Keratinocyte (primary cell): ENCODE measurements at regions not wholly inside any gene's neighbourhood (a gene's known extent, or its start where the extent isn't known, plus 50 kb on each side); places are given as distances from the start of the nearest gene placed in this dataset.

ENCODE experiments used
- EZH2 ChIP-seq: IDR thresholded peaks from one replicate; pipeline ENCODE4 v1.6.1; 2012; ENCODE audit warnings: inconsistent platforms, mild to moderate bottlenecking, low read length, moderate library complexity
- TF ChIP-seq, protein P1 (sequence below), 3 experiments: IDR thresholded peaks in 1 of 3; conservative IDR thresholded peaks in 1 of 3; optimal IDR thresholded peaks in 1 of 3; 2 replicates in 2 of 3; 3 replicates in 1 of 3; pipeline versions ENCODE3 to v1.5.1; 2011; ENCODE audit warnings: low read length in 3 of 3, mild to moderate bottlenecking in 3 of 3, moderate library complexity in 2 of 3, control low read depth in 1 of 3, inconsistent platforms in 1 of 3; ENCODE audit not compliant: insufficient read depth in 2 of 3; ENCODE audit errors: extremely low read depth in 1 of 3

DNA sequence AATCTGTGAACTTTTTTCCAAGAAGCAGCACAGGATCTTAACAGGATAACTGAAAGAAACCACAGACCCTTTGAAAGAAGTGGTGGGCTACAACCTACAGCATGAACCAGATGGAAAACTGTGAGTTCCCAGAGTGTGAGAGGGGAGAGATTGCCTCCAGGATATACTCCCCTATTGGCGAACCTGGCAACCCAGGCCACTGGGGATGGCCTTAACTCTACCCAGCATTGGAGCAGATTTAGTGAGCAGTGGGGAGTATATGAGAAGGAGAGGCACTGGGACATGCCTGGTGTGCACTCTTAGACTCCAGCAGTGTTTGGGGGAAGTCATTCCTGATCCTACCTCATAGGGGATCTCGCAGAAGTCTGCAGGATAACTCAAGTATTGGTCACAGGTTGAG, 201.0 kb upstream of the TP63 start:
- TF ChIP-seq, protein P1, sequence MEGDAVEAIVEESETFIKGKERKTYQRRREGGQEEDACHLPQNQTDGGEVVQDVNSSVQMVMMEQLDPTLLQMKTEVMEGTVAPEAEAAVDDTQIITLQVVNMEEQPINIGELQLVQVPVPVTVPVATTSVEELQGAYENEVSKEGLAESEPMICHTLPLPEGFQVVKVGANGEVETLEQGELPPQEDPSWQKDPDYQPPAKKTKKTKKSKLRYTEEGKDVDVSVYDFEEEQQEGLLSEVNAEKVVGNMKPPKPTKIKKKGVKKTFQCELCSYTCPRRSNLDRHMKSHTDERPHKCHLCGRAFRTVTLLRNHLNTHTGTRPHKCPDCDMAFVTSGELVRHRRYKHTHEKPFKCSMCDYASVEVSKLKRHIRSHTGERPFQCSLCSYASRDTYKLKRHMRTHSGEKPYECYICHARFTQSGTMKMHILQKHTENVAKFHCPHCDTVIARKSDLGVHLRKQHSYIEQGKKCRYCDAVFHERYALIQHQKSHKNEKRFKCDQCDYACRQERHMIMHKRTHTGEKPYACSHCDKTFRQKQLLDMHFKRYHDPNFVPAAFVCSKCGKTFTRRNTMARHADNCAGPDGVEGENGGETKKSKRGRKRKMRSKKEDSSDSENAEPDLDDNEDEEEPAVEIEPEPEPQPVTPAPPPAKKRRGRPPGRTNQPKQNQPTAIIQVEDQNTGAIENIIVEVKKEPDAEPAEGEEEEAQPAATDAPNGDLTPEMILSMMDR (optimal IDR thresholded peaks at IDR 0.05 in 1 of 3, IDR thresholded peaks at IDR 0.05 in 1 of 3, conservative IDR thresholded peaks at IDR 0.05 in 1 of 3; ENCODE audit: extremely low read depth in 1 of 3, insufficient read depth in 2 of 3, low read length in 3 of 3), result no peak
- TF ChIP-seq EZH2, result no peak
